ENCODE measurements at regions not wholly inside any gene's neighbourhood (a gene's known extent, or its start where the extent isn't known, plus 50 kb on each side); places are given as distances from the start of the nearest gene placed in this dataset.

DNA sequence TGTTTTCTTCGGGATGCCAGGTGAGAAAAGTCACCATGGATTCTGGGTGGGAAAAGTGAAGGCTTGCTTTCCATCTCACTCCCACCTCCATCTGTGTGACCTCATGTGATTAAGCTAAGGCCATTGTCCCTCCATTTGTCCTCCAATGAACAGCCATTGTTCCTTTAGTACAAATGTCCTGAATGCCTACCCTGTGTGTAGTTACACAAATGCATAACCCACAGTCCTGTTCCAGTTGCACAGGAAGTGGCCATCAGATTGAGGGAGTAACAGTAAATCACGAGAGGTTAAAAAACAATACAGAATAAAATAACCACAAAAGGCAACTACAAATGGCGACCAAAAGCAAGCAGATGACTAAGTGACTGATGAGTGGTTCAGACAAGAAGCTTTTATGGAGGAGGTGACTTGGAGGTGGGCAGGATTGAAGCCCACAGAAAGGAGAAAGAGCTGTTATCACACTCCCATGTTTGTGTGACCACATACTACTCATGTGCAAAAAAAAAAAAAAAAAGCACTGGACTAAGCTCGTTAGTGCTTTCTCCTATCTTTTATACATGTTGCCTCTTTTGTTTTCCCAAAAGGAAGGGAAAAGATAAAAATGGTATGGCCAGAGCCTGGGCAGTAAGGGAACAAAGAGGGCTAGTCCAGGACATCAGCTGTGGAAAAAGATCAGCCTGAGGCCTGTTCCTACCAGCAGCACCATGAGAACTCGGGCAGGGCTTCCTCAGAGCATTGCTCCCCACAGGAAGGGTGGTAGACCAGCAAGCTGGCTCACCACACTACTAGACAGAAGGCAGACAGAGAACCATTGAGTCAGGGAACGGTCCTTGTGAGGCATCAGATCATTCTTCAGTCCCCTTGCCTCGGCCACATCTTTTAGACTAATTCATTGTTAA is 111.0 kb downstream of the TFAP2A start:
- Histone ChIP-seq H3K9me2 (replicated peaks; ENCODE audit: low read length) (no peaks in the 10 kb centered on the region), H3K27ac (ENCODE audit: low read length) (no peak overlapping the region), H3K9me3 (ENCODE audit: low read length) (no peaks in the 10 kb centered on the region), H3K36me3 (ENCODE audit: low read depth, low read length) (no peaks in the 10 kb centered on the region), H3K4me1 (ENCODE audit: insufficient read depth, low read length) (peaks cover 24% of the 10 kb centered on the region), H3K9ac (ENCODE audit: low read length) (no peak overlapping the region), H2AFZ (ENCODE audit: low read length) (no peak overlapping the region), H3K4me2 (ENCODE audit: low read length) (no peak overlapping the region), H3K4me3 (ENCODE audit: low read length) (no peak overlapping the region), H3F3A (ENCODE audit: low read length, unreplicated experiment) (no peaks in the 10 kb centered on the region), H4K20me1 (ENCODE audit: low read length) (no peaks in the 10 kb centered on the region), H3K27me3 (ENCODE audit: low read length) (no peaks in the 10 kb centered on the region), H3K79me2 (ENCODE audit: low read length) (no peaks in the 10 kb centered on the region)
- BruUV-seq (replicated peaks), result no TSS peak
- intact Hi-C loops (cut with micrococcal nuclease), result no loop called here
- DNase-seq (no peak), ATAC-seq (no peak)
- POLR2A ChIA-PET (ENCODE audit: unreplicated experiment), result no interaction called here
- no peak for TF ChIP-seq EZH2phosphoT487 (IDR thresholded peaks at IDR 0.05; ENCODE audit: borderline replicate concordance, low read length)
- no peak for TF ChIP-seq EZH2 (IDR thresholded peaks at IDR 0.05; ENCODE audit: low read length, unreplicated experiment)
- TF ChIP-seq CTCF (conservative IDR thresholded peaks at IDR 0.05; ENCODE audit: low read depth, low read length), result no peak
- CTCF ChIA-PET, result no interaction called here

GRCh38 chr6:10302566-10303235 is 112.2 kb downstream of the TFAP2A start:
- DNase-seq (no peak), ATAC-seq (no peak)
- intact Hi-C loops (cut with micrococcal nuclease), result no loop called here
- no peak overlapping the region for H3K27ac ChIP-seq (ENCODE audit: low read length)
- no peaks in the 10 kb centered on the region for H3K27me3 ChIP-seq (ENCODE audit: low read length)
- H3K4me3 ChIP-seq (ENCODE audit: low read length), result no peak overlapping the region
- ChIA-PET POLR2A (ENCODE audit: unreplicated experiment) (no interaction called here), CTCF (no interaction called here)
- no TSS peak for BruUV-seq (replicated peaks)
- no peaks in the 10 kb centered on the region for H3K36me3 ChIP-seq (ENCODE audit: low read depth, low read length)
- H3K9me3 ChIP-seq (ENCODE audit: low read length), result no peaks in the 10 kb centered on the region
- H2AFZ ChIP-seq (ENCODE audit: low read length), result no peak overlapping the region
- no peaks in the 10 kb centered on the region for H3K9me2 ChIP-seq (replicated peaks; ENCODE audit: low read length)
- TF ChIP-seq CTCF (conservative IDR thresholded peaks at IDR 0.05; ENCODE audit: low read depth, low read length) (no peak), EZH2phosphoT487 (IDR thresholded peaks at IDR 0.05; ENCODE audit: borderline replicate concordance, low read length) (no peak), EZH2 (IDR thresholded peaks at IDR 0.05; ENCODE audit: low read length, unreplicated experiment) (no peak)
- no peaks in the 10 kb centered on the region for H4K20me1 ChIP-seq (ENCODE audit: low read length)
- peaks cover 24% of the 10 kb centered on the region for H3K4me1 ChIP-seq (ENCODE audit: insufficient read depth, low read length)
- no peaks in the 10 kb centered on the region for H3F3A ChIP-seq (ENCODE audit: low read length, unreplicated experiment)
- no peaks in the 10 kb centered on the region for H3K79me2 ChIP-seq (ENCODE audit: low read length)
- no peak overlapping the region for H3K4me2 ChIP-seq (ENCODE audit: low read length)
- H3K9ac ChIP-seq (ENCODE audit: low read length), result no peak overlapping the region

DNA sequence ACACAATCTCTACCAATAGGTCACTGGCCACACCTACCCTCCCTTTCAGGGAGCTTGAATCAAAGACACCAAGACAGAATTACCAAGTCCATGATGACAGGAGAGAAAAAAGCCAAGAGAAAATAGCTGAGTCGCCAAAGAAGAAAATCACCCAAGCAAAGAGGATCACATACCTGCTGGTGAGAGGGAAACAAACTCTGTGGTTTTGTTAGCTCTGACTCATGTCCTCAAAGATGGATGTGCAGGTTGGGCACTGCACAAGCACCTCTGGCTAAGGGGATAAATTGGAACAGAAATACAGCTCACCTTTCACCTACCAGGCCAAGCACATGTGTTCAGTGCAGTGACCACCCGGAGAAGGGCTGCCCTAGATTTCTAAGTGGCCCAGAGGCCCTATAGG is 114.8 kb downstream of the TFAP2A start:
- H3K9me2 ChIP-seq (replicated peaks; ENCODE audit: low read length), result no peaks in the 10 kb centered on the region
- H3K9ac ChIP-seq (ENCODE audit: low read length), result no peak overlapping the region
- peak overlapping the region; percentile 37 for H3K4me2 ChIP-seq (ENCODE audit: low read length)
- no peaks in the 10 kb centered on the region for H3F3A ChIP-seq (ENCODE audit: low read length, unreplicated experiment)
- peaks cover 12% of the 10 kb centered on the region for H3K4me1 ChIP-seq (ENCODE audit: insufficient read depth, low read length)
- CTCF ChIA-PET, result no interaction called here
- H3K9me3 ChIP-seq (ENCODE audit: low read length), result no peaks in the 10 kb centered on the region
- no peaks in the 10 kb centered on the region for H3K79me2 ChIP-seq (ENCODE audit: low read length)
- no peak for TF ChIP-seq CTCF (conservative IDR thresholded peaks at IDR 0.05; ENCODE audit: low read depth, low read length)
- TF ChIP-seq EZH2phosphoT487 (IDR thresholded peaks at IDR 0.05; ENCODE audit: borderline replicate concordance, low read length), result no peak
- no peak for TF ChIP-seq EZH2 (IDR thresholded peaks at IDR 0.05; ENCODE audit: low read length, unreplicated experiment)
- H4K20me1 ChIP-seq (ENCODE audit: low read length), result no peaks in the 10 kb centered on the region
- H2AFZ ChIP-seq (ENCODE audit: low read length), result no peak overlapping the region; the same call in 1 of the 2 replicates
- POLR2A ChIA-PET (ENCODE audit: unreplicated experiment), result interaction anchor here (0.6 kb wide), 1 partner anchor 241 kb away, joined by 4 read pairs; no protein-coding TSS in a partner anchor
- H3K27me3 ChIP-seq (ENCODE audit: low read length), result no peaks in the 10 kb centered on the region
- no peak overlapping the region for H3K4me3 ChIP-seq (ENCODE audit: low read length)
- no TSS peak for BruUV-seq (replicated peaks)
- no peaks in the 10 kb centered on the region for H3K36me3 ChIP-seq (ENCODE audit: low read depth, low read length)
- H3K27ac ChIP-seq (ENCODE audit: low read length), result no peak overlapping the region
- peak; percentile 93 for ATAC-seq
- intact Hi-C loops (cut with micrococcal nuclease), result no loop called here
- peak; percentile 79 for DNase-seq

All from PC-3 (cell line).